ENCODE measurements at regions not wholly inside any gene's neighbourhood (a gene's known extent, or its start where the extent isn't known, plus 50 kb on each side); places are given as distances from the start of the nearest gene placed in this dataset.

- no peaks in the 10 kb centered on the region for H3K4me1 ChIP-seq (ENCODE audit: control insufficient read depth, extremely low read depth, insufficient read depth, low read length)
- H3K9me1 ChIP-seq (replicated peaks; ENCODE audit: control insufficient read depth, extremely low read depth, insufficient read depth, low read length): no peaks in the 10 kb centered on the region
- intact Hi-C loops (cut with micrococcal nuclease): no loop called here
- POLR2A ChIA-PET: no interaction called here
- H3K9ac ChIP-seq (replicated peaks; ENCODE audit: extremely low read depth, insufficient read depth, low read length): no peak overlapping the region
- CTCF ChIA-PET: no interaction called here
- DNase-seq (ENCODE audit: low read depth, low spot score) (no peak), FAIRE-seq (no peak)
- no peaks in the 10 kb centered on the region for H3K36me3 ChIP-seq (ENCODE audit: control insufficient read depth in 2 of 2, extremely low read depth in 1 of 2, insufficient read depth in 2 of 2, low read length in 2 of 2)
- no TSS peak for BruUV-seq (replicated peaks)
- dilution Hi-C loops (cut with MboI; ENCODE audit: extremely low pct_ligation_motif_present, low sequenced_read_pairs): no loop called here
- no peak overlapping the region for H2AFZ ChIP-seq (ENCODE audit: low read depth, low read length)
- H3K9me3 ChIP-seq (replicated peaks; ENCODE audit: control insufficient read depth, insufficient read depth, low read length): no peaks in the 10 kb centered on the region
- no peak overlapping the region for H3K27ac ChIP-seq (ENCODE audit: insufficient read depth, low read depth, low read length)
- TF ChIP-seq MAX (IDR thresholded peaks at IDR 0.05; ENCODE audit: insufficient read depth, insufficient read length) (no peak), MYC (IDR thresholded peaks at IDR 0.05; ENCODE audit: low read depth, low read length) (no peak), CTCF (IDR thresholded peaks at IDR 0.05; ENCODE audit: extremely low read depth in 1 of 2, insufficient read depth in 1 of 2, low read depth in 1 of 2, low read length in 2 of 2) (no peak), FOS (IDR thresholded peaks at IDR 0.05; ENCODE audit: borderline replicate concordance, insufficient read depth, low read length) (no peak), JUN (IDR thresholded peaks at IDR 0.05; ENCODE audit: borderline replicate concordance, insufficient read depth, insufficient read length, low read depth) (no peak), POLR2A (IDR thresholded peaks at IDR 0.05; ENCODE audit: low read depth, low read length) (no peak), POLR2AphosphoS5 (IDR thresholded peaks at IDR 0.05; ENCODE audit: insufficient read depth, low read depth, low read length) (no peak), EZH2 (IDR thresholded peaks at IDR 0.05; ENCODE audit: borderline replicate concordance, low read depth, low read length, severe bottlenecking) (no peak), GATA2 (IDR thresholded peaks at IDR 0.05; ENCODE audit: insufficient read depth, insufficient read length, low read depth, low read length) (no peak)
- H3K79me2 ChIP-seq (ENCODE audit: control insufficient read depth, insufficient read depth, low read length): no peaks in the 10 kb centered on the region
- H3K4me2 ChIP-seq (ENCODE audit: insufficient read depth, low read length): no peak overlapping the region
- H3K4me3 ChIP-seq (replicated peaks in 1 of 3; ENCODE audit: insufficient read depth in 1 of 3, low read depth in 1 of 3, low read length in 3 of 3): no peak overlapping the region
- no peaks in the 10 kb centered on the region for H3K27me3 ChIP-seq (ENCODE audit: control insufficient read depth in 2 of 2, insufficient read depth in 2 of 2, low read length in 2 of 2)
- H4K20me1 ChIP-seq (replicated peaks; ENCODE audit: control insufficient read depth, extremely low read depth, insufficient read depth, low read length): no peaks in the 10 kb centered on the region
Measured at GRCh38 chr3:72049300-72049699, 264.4 kb upstream of the PROK2 start.

Measured in endothelial cell of umbilical vein (primary cell).